ENCODE measurements at regions not wholly inside any gene's neighbourhood (a gene's known extent, or its start where the extent isn't known, plus 50 kb on each side); places are given as distances from the start of the nearest gene placed in this dataset.

- TF ChIP-seq CTCF (conservative IDR thresholded peaks at IDR 0.05) (no peak), EZH2 (IDR thresholded peaks at IDR 0.05; ENCODE audit: low read depth) (no peak)
These were observed 192.7 kb upstream of the NFE2L3 start for GRCh38 chr7:25959168-25959734.
